ENCODE measurements at regions not wholly inside any gene's neighbourhood (a gene's known extent, or its start where the extent isn't known, plus 50 kb on each side); places are given as distances from the start of the nearest gene placed in this dataset.

DNA sequence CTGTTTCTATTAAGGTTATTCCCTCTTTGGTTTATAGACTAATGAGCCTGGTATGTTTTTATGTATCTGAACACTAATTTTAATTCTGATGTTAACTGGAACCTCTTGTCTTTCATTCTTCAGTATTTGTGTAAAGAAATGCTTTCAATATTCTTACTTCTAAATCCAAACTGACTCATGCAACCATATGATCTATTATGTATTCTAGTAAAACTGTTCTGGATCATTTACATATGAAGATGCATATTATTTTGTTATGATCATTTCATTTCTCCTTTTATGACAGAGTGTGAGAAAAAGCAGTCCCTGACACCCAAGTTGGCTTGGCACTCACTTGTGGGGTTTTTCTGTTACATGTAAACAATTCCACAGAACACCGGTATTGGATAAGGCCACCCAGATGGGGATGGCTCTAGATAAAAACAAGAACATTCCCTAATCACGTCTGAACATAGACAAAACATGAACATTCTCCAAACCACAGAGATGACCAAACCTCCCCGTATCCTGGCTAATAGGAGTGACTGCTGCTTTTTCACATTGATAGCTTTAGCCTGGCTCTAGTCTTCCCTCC lies 72.2 kb upstream of the EPHB3 start:
- TF ChIP-seq, protein P1, sequence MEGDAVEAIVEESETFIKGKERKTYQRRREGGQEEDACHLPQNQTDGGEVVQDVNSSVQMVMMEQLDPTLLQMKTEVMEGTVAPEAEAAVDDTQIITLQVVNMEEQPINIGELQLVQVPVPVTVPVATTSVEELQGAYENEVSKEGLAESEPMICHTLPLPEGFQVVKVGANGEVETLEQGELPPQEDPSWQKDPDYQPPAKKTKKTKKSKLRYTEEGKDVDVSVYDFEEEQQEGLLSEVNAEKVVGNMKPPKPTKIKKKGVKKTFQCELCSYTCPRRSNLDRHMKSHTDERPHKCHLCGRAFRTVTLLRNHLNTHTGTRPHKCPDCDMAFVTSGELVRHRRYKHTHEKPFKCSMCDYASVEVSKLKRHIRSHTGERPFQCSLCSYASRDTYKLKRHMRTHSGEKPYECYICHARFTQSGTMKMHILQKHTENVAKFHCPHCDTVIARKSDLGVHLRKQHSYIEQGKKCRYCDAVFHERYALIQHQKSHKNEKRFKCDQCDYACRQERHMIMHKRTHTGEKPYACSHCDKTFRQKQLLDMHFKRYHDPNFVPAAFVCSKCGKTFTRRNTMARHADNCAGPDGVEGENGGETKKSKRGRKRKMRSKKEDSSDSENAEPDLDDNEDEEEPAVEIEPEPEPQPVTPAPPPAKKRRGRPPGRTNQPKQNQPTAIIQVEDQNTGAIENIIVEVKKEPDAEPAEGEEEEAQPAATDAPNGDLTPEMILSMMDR (IDR thresholded peaks at IDR 0.05), result no peak
- Mint-ChIP-seq H3K9me3 (ENCODE audit: unreplicated experiment) (no peaks in the 10 kb centered on the region), H3K4me1 (ENCODE audit: unreplicated experiment) (no peaks in the 10 kb centered on the region), H3K36me3 (ENCODE audit: unreplicated experiment) (no peaks in the 10 kb centered on the region), H3K4me3 (ENCODE audit: unreplicated experiment) (no peak overlapping the region), H3K27me3 (ENCODE audit: unreplicated experiment) (peaks cover 72% of the 10 kb centered on the region), H3K27ac (ENCODE audit: unreplicated experiment) (no peak overlapping the region)
- DNase-seq (ENCODE audit: extremely low spot score, unreplicated experiment), result no peak

DNA sequence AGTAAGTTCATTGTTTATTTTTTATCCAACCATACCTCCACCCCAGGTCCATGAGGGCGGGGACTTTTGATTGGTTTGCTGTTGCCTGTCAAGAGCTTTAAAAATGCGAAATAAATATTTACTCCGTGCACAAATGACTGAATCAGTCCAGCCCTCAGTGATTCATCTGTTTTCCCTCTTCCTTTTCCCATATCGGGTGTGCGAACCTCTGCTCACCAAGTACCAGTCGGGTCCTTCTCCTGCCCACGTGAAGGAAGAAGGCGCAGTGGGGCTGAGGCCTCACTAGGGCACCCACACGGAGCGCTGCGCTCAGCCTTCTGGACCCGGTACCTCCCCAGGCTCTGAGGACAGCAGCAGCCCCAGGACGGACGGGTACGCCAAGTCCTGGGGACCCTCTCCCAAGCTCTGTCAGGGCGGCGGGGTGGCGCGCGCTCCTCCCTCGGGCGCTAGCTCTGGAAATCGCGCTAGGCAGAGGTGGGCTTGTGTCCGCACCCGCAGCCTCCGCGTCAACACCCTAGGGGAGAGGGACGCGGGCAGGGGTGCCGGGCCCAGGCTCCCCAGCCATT lies 70.5 kb upstream of the EPHB3 start:
- DNase-seq (ENCODE audit: extremely low spot score, unreplicated experiment), result no peak
- Mint-ChIP-seq H3K36me3 (ENCODE audit: unreplicated experiment) (no peaks in the 10 kb centered on the region), H3K27ac (ENCODE audit: unreplicated experiment) (no peak overlapping the region), H3K4me1 (ENCODE audit: unreplicated experiment) (no peaks in the 10 kb centered on the region), H3K27me3 (ENCODE audit: unreplicated experiment) (peaks cover 60% of the 10 kb centered on the region), H3K4me3 (ENCODE audit: unreplicated experiment) (no peak overlapping the region), H3K9me3 (ENCODE audit: unreplicated experiment) (no peaks in the 10 kb centered on the region)
- TF ChIP-seq, protein P1 (IDR thresholded peaks at IDR 0.05), result no peak

DNA sequence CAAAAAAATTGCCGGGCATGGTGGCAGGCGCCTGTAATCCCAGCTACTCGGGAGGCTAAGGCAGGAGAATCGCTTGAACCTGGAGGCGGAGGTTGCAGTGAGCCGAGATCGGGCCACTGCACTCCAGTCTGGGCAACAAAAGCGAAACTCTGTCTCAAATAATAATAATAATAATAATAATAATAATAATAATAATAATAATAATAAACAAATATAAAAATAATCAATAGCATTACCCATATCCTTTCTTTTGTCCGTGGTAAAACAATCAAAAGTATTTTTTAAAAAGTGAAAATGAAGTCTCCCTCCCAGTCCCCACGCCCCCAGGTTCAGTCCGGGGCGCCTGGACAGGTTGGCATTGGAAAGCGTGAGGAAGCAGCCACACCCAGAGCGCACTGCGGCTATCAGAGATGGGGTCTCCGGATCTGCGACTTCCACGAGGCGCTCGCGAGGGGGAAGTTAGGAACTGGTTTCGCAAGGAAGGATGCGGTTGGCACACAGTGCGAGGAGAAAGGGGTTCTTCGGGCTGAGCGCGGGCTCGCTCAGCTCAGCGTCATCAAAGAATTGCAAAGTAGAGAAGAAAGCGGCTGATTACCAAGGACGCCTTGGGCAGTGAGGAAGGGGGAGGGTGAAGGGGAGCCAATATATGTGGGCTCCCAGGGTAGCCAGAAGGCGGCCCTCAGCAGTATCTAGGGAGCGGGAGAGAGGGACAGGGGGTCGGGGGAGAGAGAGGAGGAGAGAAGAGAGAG lies 69.5 kb upstream of the EPHB3 start:
- no peak for DNase-seq (ENCODE audit: extremely low spot score, unreplicated experiment)
- peaks cover 57% of the 10 kb centered on the region for H3K27me3 Mint-ChIP-seq (ENCODE audit: unreplicated experiment)
- no peak overlapping the region for H3K27ac Mint-ChIP-seq (ENCODE audit: unreplicated experiment)
- no peaks in the 10 kb centered on the region for H3K36me3 Mint-ChIP-seq (ENCODE audit: unreplicated experiment)
- no peaks in the 10 kb centered on the region for H3K4me1 Mint-ChIP-seq (ENCODE audit: unreplicated experiment)
- no peak overlapping the region for H3K4me3 Mint-ChIP-seq (ENCODE audit: unreplicated experiment)
- TF ChIP-seq, protein P1 (IDR thresholded peaks at IDR 0.05), result no peak
- no peaks in the 10 kb centered on the region for H3K9me3 Mint-ChIP-seq (ENCODE audit: unreplicated experiment)

DNA sequence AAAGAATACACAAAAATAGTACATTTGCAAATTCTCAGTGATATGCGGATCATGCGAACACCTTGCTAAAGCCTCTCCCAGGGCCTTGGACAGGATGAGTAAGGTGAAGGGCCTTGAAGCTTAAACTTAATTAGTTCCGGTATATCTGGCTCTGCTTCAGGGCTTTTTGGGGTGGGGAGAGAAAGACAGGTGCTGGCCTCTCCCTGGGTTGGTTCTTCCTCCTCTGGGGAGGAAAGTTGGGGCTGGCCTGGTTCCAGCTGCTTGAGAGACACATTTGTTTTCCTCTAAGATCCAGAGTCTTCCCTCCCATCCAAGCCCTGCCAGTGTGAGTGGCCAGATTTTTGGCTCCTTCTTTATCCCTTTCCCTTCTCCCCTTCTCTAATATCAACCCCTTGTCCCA lies 64.7 kb upstream of the EPHB3 start:
- TF ChIP-seq, protein P1 (IDR thresholded peaks at IDR 0.05), result no peak
- Mint-ChIP-seq H3K27ac (ENCODE audit: unreplicated experiment) (no peak overlapping the region), H3K4me3 (ENCODE audit: unreplicated experiment) (no peak overlapping the region), H3K9me3 (ENCODE audit: unreplicated experiment) (no peaks in the 10 kb centered on the region), H3K27me3 (ENCODE audit: unreplicated experiment) (peaks cover 50% of the 10 kb centered on the region), H3K36me3 (ENCODE audit: unreplicated experiment) (no peaks in the 10 kb centered on the region), H3K4me1 (ENCODE audit: unreplicated experiment) (no peaks in the 10 kb centered on the region)
- no peak for DNase-seq (ENCODE audit: extremely low spot score, unreplicated experiment)

DNA sequence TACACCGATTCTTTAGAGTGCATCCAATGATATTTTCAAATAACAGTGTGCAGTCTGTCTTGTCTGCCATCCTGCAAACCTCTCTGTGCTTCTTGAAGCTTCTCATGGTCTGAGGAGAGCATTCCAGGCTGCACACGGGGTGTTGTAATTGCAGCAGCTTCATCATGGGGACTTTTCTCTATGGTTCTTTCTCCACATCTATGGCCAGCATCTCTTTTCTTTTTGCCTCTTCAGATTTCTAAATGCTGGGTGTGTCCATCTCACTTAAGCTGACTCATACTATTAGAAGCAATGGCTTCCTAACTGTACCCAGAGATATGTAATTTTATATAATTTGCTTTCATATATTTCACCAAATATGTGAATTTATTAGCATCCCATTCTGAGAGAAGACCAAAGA lies 63.8 kb upstream of the EPHB3 start:
- TF ChIP-seq, protein P1 (IDR thresholded peaks at IDR 0.05), result no peak
- Mint-ChIP-seq H3K4me1 (ENCODE audit: unreplicated experiment) (no peaks in the 10 kb centered on the region), H3K27me3 (ENCODE audit: unreplicated experiment) (peaks cover 50% of the 10 kb centered on the region), H3K27ac (ENCODE audit: unreplicated experiment) (no peak overlapping the region), H3K9me3 (ENCODE audit: unreplicated experiment) (peaks cover 5% of the 10 kb centered on the region), H3K4me3 (ENCODE audit: unreplicated experiment) (no peak overlapping the region), H3K36me3 (ENCODE audit: unreplicated experiment) (no peaks in the 10 kb centered on the region)
- no peak for DNase-seq (ENCODE audit: extremely low spot score, unreplicated experiment)

Measured in osteocyte (in vitro differentiated cells).